GM23248 (cell line): ENCODE measurements at regions not wholly inside any gene's neighbourhood (a gene's known extent, or its start where the extent isn't known, plus 50 kb on each side); places are given as distances from the start of the nearest gene placed in this dataset.

Experiments used
- EZH2 ChIP-seq: fragments of 200-600 bp; sonication (generic); IDR thresholded peaks from 2 replicates; pipeline ENCODE4 v1.6.1; 2018; ENCODE audit warnings: antibody characterized with exemption, mild to moderate bottlenecking; ENCODE audit not compliant: insufficient read depth, poor library complexity, severe bottlenecking
- EZH2phosphoT487 ChIP-seq: fragments of 200-600 bp; sonication (generic); IDR thresholded peaks from 2 replicates; pipeline ENCODE4 v1.6.1; 2018; ENCODE audit warnings: antibody characterized with exemption, moderate library complexity, mild to moderate bottlenecking, low read depth; ENCODE audit not compliant: insufficient read depth

DNA sequence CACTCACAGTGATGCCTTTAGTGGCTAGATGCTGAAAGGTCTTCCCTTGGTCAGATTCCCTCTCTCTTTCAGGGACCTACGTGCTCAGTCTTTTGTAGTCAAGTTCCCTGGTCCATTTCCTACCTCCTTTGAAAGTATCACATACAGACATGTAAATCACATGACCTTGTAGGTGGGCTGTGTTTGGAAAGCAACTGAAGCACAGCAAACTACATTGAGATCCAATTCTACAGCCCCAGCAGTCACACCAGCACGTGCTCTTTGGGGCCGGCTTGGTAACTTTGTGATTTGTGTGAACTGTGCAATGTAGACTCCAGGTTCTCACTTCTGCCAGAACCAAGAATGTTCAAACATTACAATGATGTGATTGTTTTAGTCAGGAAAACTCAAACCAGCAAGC lies 89.7 kb upstream of the PLPP4 start:
- TF ChIP-seq EZH2 = no peak
- TF ChIP-seq EZH2phosphoT487 = no peak
